DMS 273 treated with DMSO at 0.1 percent for 48 hours (cell line): ENCODE measurements at regions not wholly inside any gene's neighbourhood (a gene's known extent, or its start where the extent isn't known, plus 50 kb on each side); places are given as distances from the start of the nearest gene placed in this dataset.

Source experiments
- DNase-seq: peaks from one replicate; lab custom pipeline; 2025; lab: John Stamatoyannopoulos, UW

DNA sequence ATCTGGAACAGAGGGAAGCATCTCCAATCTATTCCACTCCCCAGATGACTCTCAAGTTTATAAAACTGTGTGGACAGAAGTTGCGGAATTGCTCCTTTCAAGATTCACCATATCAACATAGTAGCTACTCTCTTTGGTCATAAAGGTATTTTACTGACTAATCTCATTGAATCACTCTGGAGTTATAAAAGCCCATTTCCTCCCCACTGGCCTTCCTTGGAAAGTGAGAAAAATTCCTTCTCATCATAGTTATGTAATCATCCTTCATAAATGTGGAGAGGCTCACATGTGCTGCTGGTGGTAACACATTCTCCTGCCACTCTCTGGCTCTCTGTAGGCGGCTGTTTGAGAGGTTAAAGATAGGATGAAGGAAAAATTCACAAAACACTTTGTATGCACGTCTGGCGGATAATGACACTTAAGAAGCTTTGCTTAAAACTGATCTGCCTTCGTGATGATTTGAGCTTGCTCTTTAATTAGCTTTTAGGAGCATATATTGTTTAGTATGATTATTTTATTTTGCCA is 1034.0 kb upstream of the EEF2KMT start:
- no peak for DNase-seq

DNA sequence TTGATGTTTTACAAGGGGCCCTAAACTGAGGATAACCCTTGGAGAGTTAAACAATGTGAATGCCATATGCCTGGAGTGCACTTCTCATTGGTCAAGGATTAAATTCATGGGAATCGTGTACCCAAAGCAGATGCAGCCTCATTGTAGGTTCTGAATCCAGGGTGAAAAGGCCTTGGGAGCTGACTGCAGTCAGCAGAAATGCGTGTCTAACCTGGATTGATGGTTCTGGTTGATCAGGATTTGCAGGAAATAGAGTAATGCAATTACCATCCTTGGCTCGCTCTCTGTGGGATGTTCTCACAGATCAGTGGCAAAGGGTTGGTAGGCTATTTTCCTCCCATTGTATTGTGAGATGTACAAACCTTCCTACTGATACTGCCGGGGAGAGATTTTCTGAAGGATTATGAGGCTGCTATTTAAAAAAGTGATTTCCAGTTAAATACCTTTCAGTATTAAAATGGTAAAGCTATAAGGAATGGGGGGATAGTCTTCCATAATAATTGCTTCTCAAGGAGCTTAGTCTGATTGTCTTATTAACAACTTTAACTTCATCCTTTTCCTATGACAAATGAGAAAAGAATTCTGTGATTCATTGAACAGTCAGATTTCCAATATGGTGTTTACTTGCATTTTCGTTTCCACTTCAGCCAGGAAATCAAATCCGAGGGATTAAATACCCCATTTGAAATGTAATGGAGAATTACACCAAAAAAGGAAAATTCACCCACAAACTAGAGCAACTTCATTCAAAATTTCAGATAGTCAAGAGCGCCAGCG is 1028.1 kb upstream of the EEF2KMT start:
- DNase-seq, result no peak

DNA sequence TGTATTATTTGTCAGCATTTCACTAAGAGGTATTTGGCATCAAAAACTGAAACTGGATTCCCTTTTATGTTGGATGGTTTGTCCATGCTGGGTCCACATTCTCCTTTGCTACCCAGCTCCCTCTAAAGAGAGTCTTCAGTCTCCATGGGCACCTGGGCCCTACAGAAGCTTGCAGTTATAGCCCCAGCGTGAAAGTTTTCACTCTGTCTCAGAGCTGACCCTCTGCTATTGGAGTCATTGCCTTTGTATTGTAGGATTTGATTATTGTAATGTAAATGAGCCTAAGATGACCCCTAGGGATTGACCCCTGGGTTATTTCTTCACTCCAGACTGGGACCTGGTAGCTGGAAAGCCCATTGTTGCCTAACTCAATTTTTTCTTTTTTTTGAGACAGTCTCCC is 1026.5 kb upstream of the EEF2KMT start:
- no peak for DNase-seq

DNA sequence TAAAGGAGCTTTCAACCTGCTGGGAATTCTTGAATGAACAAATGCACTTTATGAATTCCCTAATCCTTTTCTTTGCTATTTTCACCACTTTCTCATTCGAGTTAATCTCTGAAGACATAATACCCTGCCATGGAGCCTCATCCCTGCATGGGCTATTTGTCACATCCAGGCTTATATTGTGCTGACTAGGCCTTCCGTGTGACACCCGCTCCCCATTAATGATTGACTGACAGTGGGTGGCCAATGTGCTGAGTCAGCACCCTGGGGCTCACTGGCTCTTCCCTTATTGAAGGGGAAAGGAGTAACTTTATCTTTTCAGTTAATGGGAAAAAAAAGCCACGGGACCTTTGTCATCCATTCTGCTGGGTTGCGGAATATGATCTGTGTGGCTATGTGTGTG is 1024.8 kb upstream of the EEF2KMT start:
- no peak for DNase-seq

DNA sequence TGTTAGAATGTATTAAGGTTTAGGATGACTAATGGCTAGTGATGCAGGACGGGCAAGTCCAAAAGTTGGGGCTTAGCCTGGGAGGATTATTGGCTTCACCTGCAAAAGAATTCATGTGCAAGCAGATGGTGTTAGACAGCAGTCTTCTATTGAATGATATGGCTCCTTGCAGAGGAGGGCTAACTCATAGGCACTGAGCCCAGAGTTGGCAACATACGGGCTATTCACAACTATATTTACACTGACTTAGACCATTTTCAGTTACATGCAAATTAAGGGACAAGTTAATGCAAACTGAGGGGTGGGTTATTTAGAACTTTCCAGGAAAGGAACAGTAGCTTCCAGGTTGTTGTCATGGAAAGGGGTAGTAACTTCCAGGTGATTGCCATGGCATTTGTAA is 1017.1 kb upstream of the EEF2KMT start:
- no peak for DNase-seq

DNA sequence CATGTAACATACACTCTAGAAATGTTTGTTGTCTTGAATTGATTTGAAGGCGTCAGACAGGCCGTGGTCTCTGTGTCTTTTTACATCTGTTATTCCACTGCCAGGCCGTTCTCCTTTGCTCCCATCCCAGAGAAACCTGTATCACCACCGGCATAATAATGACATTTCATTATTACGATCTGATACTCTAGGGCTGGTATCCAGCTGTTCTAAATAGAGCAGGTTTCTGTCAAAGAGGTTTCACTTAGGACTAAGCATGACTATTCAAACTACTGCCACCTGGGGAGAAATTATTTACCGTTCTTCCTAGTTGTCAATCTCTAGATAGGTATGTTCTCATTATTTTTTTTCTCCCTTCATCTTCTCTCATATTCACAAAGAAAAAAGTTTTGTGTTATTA is 1016.2 kb upstream of the EEF2KMT start:
- DNase-seq, result no peak

DNA sequence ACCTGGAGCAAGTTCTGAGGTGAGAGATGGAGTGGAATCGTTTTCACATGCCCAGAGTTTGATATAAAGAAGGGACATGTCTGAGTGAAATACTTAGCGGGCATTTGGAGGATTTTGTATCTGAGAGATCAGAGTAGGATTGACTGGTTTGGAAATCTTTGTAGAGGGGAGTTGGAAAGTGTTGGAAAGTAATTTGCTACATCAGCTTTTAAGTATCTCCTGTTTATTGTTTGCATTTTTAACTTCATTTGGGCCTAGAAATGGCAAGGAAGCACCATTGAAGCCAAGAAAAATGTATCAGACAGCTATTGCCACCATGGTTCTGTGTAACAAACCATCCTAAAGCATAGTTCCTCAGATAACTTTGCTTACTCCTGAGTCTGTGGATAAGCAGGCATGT is 1015.1 kb upstream of the EEF2KMT start:
- no peak for DNase-seq

DNA sequence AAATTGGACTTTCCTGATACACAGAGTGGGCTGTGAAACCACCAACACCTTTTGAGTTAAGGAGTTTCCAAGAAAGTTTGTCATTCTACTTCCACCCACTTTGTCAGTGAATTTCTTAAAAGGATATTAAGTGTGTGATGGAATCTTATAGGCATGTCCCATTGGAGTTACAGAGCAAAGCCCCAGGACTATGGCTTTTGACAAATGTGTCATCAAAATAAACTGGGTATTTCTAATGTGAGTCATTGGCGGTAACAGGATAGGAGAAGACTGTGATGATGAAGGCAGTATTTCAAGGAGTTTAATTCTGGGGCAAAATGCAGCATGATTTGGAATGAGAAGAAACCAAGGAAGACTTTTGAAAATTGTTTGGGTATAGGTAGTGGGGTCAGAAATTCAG is 1013.8 kb upstream of the EEF2KMT start:
- DNase-seq, result no peak

DNA sequence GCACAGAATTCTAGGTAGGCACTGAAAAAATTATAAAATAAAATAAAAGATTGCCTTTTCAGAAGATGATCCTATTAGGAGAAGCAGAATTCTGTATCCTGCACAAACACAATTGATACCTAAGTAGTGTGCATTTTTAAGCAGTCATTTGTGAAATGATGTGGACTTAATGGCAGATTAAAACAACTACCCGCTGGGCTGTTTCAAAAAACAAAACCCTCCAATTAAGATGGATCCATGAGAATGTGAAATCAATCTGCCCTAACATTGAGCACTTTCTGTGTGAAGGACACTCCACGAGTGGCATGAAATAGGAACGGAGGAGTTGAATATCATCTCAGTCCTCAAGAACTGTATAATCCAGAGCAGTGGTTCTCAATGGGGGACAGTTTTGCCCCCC is 1012.8 kb upstream of the EEF2KMT start:
- DNase-seq, result no peak

DNA sequence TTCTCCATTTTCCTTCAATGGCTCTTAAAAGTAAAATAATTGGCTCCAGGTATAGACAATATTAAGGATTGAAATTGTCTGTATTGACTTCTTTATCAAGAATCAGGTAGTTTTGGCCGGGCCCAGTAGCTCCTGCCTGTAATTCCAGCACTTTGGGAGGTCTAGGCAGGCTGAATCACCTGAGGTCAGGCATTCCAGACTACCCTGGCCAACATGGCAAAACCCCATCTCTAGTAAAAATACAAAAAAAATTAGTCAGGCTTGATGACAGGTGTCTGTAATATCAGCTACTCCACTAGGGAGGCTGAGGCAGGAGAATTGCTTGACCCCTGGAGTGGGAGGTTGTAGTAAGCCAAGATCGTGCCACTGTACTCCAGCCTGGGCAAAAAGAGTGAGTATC is 1008.5 kb upstream of the EEF2KMT start:
- no peak for DNase-seq

DNA sequence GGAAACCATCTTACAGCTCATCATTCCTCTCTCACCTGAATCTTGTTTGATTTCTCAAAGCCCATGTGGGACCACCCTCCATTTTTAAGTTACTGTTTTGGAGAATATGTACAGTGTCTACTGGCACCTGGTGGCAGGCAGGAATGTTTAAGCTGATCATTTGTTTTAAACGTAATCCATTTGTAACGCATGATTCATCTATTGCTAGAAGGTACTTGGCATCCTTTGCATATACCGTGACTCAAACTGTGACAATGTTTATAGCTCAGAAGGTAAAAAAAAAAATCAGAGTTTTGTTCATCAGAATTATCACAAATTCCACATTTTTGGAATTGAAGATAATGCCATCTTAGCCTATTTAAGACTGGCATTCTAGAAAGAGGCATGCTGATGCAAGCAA is 1007.5 kb upstream of the EEF2KMT start:
- DNase-seq, result no peak

DNA sequence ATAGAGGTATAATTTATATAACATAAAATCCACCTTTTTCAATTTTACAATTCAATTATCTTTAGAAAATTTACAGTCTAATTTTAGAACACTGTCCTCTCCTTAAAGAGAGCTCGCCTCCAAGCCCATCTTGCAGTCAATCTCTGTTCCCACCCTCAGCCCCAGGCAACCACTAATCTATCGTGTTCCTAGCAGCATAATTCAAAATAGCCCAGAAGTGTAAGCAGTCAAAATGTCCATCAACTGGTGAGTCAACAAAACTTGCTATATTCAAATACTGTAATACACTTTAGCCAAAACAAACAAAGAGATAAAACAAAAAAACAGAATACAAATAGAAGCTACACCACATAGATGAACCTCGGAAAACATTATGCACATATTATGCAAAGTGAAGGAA is 1006.8 kb upstream of the EEF2KMT start:
- no peak for DNase-seq

DNA sequence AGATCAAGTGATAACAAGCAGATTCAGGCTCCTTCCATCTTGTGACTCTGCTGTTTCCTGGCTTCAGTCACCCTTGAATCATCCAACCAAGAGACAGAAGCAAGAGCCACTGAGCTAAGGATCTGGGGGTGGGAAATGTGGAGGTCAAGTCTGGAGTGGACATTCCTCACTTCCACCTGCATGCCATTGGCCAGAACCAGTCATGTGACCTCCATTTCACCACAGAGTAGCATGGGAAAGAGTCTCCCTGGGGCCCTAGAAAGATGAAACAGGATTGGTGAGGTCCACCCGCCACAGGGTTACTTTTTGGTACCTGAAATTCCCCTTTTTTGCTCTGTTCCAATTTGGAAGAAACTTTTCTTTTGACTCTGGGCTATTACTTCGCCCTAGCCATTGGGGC is 1006.0 kb upstream of the EEF2KMT start:
- DNase-seq, result no peak

DNA sequence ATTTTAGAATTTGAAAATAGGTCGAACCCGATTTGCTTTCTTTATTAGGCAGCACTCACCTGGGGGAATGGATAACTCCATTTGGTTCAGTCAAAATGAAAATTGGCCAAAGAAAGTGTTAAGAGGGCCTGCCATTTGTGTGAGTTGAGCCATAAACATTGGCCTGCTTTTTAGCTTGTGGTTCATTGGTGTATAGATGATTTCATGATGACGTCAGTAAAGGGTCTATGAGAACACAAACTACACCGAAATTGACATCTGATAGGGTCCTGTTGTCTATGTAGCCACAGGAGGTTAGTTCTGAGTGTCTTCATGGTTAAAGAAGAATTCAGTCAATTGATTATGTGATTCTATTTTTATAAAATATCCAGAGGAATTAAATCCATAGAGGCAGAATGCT is 1001.5 kb upstream of the EEF2KMT start:
- DNase-seq, result no peak

DNA sequence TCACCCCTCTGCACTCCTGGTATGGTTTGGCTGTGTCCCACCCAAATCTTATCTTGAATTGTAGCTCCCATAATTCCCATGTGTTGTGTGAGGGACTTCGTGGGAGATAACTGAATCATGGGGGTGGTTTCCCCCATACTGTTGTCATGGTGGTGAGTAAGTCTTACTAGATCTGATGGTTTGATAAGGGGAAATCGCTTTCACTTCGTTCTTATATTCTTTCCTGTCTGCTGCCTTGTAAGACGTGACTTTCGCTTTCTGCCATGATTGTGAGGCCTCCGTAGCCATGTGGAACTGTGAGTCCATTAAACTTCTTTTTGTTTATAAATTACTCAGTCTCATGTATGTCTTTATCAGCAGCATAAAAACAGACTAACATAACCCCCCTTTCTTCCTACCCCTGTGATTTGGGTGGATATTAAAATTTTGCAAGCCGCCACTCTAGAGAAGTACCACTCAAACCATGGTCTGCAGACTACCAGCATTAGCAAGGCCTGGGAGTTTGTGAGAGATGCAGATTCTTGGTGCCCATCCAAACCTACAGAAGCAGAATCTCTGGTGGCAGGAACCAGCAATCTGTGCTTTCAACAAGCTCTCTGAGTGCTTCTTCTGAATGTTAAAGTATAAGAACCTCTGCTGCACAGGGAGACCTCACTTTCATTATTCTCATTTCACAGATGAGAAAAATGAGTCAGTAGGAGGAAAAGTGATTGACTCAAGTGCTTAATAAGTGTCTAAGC is 999.5 kb upstream of the EEF2KMT start:
- no peak for DNase-seq

DNA sequence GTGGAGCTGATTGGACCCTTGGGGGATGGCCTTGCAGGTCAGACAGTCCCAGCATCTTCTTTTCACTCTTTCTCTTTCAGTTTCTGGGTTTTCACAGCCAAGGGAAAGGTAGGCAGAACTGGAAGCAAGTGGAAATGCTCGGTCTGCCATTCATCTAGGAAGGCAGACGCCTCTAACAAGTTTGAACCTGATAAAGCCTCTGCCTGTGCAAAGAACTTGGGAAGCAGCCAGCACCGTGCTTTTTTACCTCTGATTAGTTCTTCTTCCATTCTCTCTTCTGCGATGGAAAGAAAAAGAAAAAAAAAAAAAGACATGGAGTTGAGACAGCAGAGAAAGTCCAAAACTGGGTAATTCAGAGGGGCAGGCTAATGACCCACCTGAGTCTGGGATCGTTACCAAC is 997.8 kb upstream of the EEF2KMT start:
- no peak for DNase-seq

DNA sequence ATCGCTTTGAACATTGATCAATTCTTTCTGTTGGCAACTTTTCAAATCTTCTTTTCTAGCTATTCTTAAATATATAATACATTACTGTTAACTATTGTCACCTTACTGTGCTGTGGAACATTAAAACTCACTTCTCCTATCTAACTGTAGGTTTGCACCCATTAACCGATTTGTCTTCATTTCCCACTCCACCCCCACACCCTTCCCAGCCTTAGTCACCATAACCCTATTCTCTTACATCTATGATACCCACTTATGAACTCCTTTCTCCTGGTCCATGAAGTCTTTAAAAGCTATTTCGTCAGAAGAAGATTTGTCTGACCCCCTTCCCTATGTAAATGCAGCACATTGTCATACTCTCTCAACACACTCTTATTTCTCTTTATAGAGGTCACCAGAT is 993.4 kb upstream of the EEF2KMT start:
- DNase-seq, result no peak

DNA sequence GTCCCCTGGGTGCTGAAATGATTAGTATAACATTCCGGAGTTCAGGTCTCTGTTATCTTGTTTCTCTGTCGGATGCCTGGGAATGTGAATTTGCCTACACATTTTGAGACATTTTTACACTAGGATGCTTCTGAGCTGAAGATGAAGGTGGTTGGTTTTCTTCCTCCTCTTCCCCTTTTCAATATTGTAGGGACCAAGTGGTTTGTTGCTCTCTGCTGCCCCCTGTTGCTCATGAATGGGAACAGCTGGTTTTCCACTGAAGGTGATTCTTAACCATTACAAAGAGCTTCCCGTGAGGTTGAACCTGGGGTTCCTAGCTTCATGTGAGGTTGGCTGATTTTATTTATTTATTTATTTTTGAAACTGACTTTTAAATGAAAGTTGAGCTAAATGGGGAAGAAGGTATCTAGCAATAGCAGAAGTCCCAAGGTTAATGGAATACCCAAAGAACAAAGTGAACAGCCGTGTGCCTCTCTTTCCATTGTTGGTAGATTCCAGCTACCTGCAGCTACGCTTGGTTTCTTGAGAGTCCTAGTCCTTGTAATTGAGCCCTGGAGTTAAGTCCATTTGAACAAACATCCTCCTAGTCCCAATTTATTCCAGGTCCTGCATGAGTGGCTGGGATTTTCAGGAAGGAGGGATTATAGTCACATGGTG is 983.9 kb upstream of the EEF2KMT start:
- DNase-seq, result no peak

DNA sequence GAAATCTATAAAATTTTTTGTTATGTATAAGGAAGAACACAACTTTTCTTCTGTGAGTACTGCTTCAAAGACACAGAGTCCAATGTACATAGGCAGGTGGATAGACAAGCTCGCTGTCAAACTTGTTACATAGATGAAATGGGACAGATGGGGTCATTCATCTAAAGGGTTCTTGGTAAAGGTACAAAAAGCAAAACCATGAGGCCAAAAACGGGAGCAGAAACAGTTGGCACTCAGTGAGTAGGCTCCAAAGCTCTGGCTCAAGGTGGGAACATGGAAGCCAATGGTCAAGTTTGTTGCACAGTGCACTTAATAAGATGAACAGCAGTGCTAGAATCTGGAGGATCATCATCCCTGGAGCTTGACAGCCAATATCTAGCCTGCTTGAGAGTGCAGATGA is 979.0 kb upstream of the EEF2KMT start:
- no peak for DNase-seq

DNA sequence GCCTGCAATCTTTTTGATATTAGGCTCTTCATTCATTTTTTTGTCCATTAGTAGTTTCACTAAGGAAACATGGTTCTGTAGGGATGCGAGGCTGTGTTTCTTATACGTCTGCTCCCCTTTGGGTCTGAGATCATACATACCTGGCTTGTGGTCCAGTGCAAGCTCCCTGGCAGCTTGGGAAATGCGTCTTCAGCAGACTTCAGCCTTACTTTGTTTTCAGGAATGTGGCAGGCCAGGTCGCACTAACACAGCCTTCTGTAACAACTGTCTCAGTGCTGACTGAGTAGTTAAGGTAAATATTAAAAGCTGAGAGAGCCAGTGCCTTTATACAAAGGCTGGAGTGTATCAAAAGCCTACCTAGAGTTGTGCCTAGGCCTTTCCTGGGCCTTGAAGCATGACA is 970.5 kb upstream of the EEF2KMT start:
- no peak for DNase-seq

DNA sequence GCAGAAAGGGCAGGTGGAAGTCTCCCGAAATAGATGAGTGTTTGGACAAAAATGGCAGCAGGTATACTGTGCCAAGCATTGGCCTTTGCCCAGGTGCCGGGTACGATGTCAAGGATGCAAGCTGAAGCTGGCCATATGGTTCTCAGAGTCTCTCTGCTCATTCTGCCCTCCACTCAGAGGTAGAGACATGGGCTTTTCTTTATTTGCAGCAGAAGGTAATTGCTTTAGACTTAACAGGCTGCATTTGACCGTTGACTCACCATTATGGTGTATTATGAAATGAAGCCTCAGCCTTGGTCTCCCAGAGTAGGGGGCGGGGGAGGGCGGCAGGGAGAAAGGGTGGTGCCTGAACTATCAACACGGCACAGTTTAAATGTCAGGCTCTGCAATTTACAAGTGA is 969.1 kb upstream of the EEF2KMT start:
- no peak for DNase-seq

DNA sequence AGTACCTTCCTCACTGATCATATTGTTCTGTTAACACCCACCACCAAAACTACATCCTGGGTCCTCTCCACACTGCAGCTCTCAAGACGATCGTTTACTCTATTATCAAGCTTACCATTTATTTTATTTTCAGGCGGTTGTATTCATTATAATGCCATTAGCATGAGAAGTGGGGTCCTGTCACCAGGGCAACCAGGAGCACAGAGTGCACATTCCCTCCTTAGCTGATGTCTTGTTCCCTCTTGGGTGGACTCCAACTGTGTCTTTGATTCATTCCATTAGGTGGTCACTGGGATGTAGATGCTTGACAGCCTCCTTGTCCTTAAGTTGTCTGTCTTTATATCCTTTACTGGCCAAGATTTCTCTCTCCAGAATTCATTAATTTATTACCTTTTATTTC is 965.9 kb upstream of the EEF2KMT start:
- DNase-seq, result no peak

DNA sequence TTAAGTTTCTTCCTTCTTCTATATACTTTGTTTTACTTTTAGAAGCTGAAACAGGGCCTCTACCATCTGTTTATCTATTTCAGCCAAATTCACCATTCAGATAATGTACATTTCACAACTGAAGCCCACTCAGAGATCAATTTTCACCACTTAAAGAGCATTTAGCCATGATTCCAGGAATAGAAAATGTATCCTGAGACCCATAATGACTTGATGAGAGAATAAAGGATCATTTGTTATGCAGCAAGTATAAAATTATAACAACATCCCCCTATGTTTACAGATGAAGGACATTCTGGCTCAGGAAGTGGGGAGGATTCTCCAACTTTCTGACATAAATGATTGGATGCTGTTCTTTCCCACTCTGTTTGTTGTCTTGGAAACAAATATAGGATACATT is 962.1 kb upstream of the EEF2KMT start:
- DNase-seq, result no peak
